Omental fat pad (tissue), 3 donors: ENCODE measurements at regions not wholly inside any gene's neighbourhood (a gene's known extent, or its start where the extent isn't known, plus 50 kb on each side); places are given as distances from the start of the nearest gene placed in this dataset.

Experiments used
- ATAC-seq: fragments of 150-250 bp; one replicate; pipeline ENCODE4 v1.9.1; 2016; ENCODE audit warnings: mild to moderate bottlenecking, moderate library complexity; ENCODE audit not compliant: low FRiP score
- DNase-seq: peaks from one replicate; pipeline ENCODE4 v3.0.0-alpha.2; 2019; ENCODE audit warnings: low spot score
- CTCF ChIP-seq, 3 donors: fragments of 450-650 bp; IDR thresholded peaks; one replicate each; pipeline ENCODE4 v1.5.1; 2016 to 2017; ENCODE audit warnings: antibody characterized with exemption in 3 of 3, mild to moderate bottlenecking in 3 of 3, moderate library complexity in 2 of 3

- no peak for TF ChIP-seq CTCF (IDR thresholded peaks at IDR 0.05)
- DNase-seq (no peak), ATAC-seq (no peak)
Measured at GRCh38 chr13:37383046-37383445, 215.5 kb downstream of the POSTN start.

- TF ChIP-seq CTCF (IDR thresholded peaks at IDR 0.05): no peak
- DNase-seq: no peak
- ATAC-seq: no peak
Measured at GRCh38 chr13:37382146-37382545, 216.4 kb downstream of the POSTN start.

GRCh38 chr13:37381502-37381901, 217.1 kb downstream of the POSTN start:
- no peak for ATAC-seq
- DNase-seq: no peak
- no peak for TF ChIP-seq CTCF (IDR thresholded peaks at IDR 0.05)

- ATAC-seq (no peak), DNase-seq (no peak)
- no peak for TF ChIP-seq CTCF (IDR thresholded peaks at IDR 0.05)
Measured at GRCh38 chr13:37379841-37380240, 218.7 kb downstream of the POSTN start.

GRCh38 chr13:37375724-37376123, 222.8 kb downstream of the POSTN start:
- TF ChIP-seq CTCF (IDR thresholded peaks at IDR 0.05): no peak
- DNase-seq: no peak
- ATAC-seq: no peak

GRCh38 chr13:37375071-37375470, 223.5 kb downstream of the POSTN start:
- no peak for TF ChIP-seq CTCF (IDR thresholded peaks at IDR 0.05)
- ATAC-seq (no peak), DNase-seq (no peak)

- ATAC-seq (no peak), DNase-seq (no peak)
- TF ChIP-seq CTCF (IDR thresholded peaks at IDR 0.05): no peak
Measured at GRCh38 chr13:37369616-37370015, 229.0 kb downstream of the POSTN start.
